ENCODE measurements at regions not wholly inside any gene's neighbourhood (a gene's known extent, or its start where the extent isn't known, plus 50 kb on each side); places are given as distances from the start of the nearest gene placed in this dataset.

DNA sequence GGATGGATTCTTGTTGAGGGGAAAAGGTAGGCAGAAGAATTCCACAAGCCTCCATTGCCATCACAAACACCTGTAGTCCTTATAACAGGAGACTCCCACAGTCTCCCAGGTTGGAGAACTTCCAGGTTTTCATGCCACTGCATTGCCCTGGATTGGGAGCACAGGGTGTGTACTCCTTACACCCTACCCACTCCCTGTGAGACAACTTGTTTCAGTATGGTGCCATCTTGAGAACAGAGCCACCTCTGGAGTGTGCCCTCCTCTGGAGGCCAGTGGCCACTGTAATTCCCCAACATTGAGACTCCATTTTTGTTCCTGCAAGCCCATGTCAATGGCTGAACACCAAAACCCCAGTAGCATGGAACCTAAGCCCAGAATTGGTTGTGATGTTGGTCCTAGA, 123.5 kb upstream of the LAMA2 start:
- no peak overlapping the region for H3K27ac ChIP-seq (ENCODE audit: low read depth, low read length)
- no peak for DNase-seq (ENCODE audit: low read depth, low spot score)
- CTCF ChIA-PET, result no interaction called here
- POLR2A ChIA-PET, result no interaction called here
- H3K27me3 ChIP-seq (ENCODE audit: control insufficient read depth, insufficient read depth, low read length), result no peaks in the 10 kb centered on the region
- H3K4me3 ChIP-seq (ENCODE audit: low read depth, low read length), result no peak overlapping the region
- H3K9me3 ChIP-seq (ENCODE audit: control insufficient read depth, insufficient read depth, low read length), result no peaks in the 10 kb centered on the region
- TF ChIP-seq, protein P1, sequence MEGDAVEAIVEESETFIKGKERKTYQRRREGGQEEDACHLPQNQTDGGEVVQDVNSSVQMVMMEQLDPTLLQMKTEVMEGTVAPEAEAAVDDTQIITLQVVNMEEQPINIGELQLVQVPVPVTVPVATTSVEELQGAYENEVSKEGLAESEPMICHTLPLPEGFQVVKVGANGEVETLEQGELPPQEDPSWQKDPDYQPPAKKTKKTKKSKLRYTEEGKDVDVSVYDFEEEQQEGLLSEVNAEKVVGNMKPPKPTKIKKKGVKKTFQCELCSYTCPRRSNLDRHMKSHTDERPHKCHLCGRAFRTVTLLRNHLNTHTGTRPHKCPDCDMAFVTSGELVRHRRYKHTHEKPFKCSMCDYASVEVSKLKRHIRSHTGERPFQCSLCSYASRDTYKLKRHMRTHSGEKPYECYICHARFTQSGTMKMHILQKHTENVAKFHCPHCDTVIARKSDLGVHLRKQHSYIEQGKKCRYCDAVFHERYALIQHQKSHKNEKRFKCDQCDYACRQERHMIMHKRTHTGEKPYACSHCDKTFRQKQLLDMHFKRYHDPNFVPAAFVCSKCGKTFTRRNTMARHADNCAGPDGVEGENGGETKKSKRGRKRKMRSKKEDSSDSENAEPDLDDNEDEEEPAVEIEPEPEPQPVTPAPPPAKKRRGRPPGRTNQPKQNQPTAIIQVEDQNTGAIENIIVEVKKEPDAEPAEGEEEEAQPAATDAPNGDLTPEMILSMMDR (IDR thresholded peaks at IDR 0.05; ENCODE audit: low read depth, low read length), result no peak

DNA sequence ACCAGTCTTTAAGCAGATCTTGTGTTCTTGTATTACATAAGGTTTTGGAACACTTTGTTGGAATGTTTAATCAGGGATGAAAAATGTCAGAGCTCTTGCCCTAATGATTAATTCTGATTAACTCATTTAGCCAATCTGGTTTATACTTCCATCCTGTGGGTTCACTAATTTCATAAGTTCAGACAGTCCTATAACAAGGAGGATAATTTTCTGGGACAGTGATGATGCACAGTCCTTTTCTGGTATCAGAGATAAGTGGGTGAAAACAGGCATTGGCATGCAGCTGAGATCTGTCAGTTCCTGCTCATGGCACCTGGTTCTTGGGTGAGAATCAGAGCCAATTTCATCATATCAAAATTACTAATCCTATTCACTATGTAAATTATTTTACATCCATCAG, 125.0 kb upstream of the LAMA2 start:
- TF ChIP-seq, protein P1 (IDR thresholded peaks at IDR 0.05; ENCODE audit: low read depth, low read length), result no peak
- no peak for DNase-seq (ENCODE audit: low read depth, low spot score)
- Histone ChIP-seq H3K27me3 (ENCODE audit: control insufficient read depth, insufficient read depth, low read length) (no peaks in the 10 kb centered on the region), H3K4me3 (ENCODE audit: low read depth, low read length) (no peak overlapping the region), H3K27ac (ENCODE audit: low read depth, low read length) (no peak overlapping the region), H3K9me3 (ENCODE audit: control insufficient read depth, insufficient read depth, low read length) (no peaks in the 10 kb centered on the region)
- ChIA-PET CTCF (no interaction called here), POLR2A (no interaction called here)

DNA sequence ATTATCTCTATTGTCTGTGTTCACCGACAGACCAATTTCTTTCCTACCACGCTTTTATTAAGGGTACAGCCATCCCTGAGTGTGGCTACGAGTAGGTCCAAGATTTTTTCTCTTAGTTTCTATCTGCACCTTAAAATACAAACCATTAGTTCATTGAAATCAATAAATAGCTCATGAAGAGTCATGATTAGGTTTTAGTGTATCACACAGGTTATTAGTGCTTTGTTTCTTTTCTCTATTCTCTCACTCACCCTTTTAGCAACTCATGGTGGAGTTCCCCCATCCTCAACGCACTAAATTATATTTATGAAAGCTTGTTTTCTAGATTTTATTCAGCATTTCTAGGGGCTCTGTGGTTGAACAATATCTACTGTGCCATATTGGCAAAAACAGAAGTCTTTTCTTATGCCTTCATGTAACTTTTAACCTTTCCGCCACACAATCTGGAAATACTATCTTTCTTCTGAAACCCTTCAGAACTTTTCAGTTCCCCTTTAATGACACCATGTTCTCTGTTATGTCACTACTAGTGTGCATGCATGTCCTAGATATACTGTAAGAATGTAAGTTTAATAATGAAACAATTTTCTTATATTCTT, 128.2 kb upstream of the LAMA2 start:
- POLR2A ChIA-PET, result no interaction called here
- no peaks in the 10 kb centered on the region for H3K9me3 ChIP-seq (ENCODE audit: control insufficient read depth, insufficient read depth, low read length)
- no peak for DNase-seq (ENCODE audit: low read depth, low spot score)
- H3K27me3 ChIP-seq (ENCODE audit: control insufficient read depth, insufficient read depth, low read length), result no peaks in the 10 kb centered on the region
- no peak overlapping the region for H3K27ac ChIP-seq (ENCODE audit: low read depth, low read length)
- TF ChIP-seq, protein P1 (IDR thresholded peaks at IDR 0.05; ENCODE audit: low read depth, low read length), result no peak
- no peak overlapping the region for H3K4me3 ChIP-seq (ENCODE audit: low read depth, low read length)
- CTCF ChIA-PET, result interaction anchor here (0.8 kb wide), 1 partner anchor 616 kb away, joined by 3 read pairs; no protein-coding TSS in a partner anchor

DNA sequence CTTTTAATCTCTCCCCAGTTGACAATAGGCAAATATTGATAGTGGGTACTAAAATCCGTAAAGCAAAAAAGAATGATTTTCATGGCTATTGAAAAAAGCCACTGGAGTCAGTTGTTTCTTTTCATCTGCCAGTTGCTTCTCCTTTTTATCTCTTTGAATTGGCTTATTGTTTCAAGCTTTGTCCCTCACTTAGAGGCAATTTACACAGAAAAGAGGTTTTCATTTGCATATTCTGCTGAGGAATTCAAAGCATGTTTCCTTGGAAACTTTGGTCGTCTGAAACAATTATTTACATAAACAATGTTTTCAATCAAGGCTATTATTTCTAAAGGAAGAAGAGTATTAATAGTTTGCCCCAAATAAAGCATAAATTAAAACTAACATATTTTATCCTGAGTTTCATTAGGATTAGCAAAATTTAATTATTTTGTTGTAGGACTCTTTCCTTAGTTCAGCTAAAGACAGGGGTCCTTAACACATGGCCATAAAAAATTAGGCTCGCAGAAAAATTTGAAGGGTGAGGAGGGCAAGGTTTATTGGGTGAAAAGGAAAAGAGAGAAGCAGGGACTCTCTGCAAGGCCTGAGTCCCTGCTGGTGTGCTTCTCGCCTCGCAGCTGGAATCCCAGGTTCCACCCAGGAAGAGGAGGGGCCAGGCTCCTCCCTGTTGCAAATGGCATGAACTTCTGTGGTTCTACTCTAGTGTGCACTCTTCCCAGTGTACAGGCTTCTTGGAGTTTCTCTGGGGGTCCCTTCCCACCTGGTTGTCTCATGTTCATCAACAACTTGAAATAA, 138.8 kb upstream of the LAMA2 start:
- Histone ChIP-seq H3K9me3 (ENCODE audit: control insufficient read depth, insufficient read depth, low read length) (peaks cover 2% of the 10 kb centered on the region; the same call in 1 of the 2 replicates), H3K27ac (ENCODE audit: low read depth, low read length) (no peak overlapping the region), H3K4me3 (ENCODE audit: low read depth, low read length) (no peak overlapping the region), H3K27me3 (ENCODE audit: control insufficient read depth, insufficient read depth, low read length) (no peaks in the 10 kb centered on the region)
- TF ChIP-seq, protein P1 (IDR thresholded peaks at IDR 0.05; ENCODE audit: low read depth, low read length), result no peak
- CTCF ChIA-PET, result interaction anchor here (1.4 kb wide), 1 partner anchor 13 kb away, joined by 6 read pairs; no protein-coding TSS in a partner anchor
- POLR2A ChIA-PET, result no interaction called here
- no peak for DNase-seq (ENCODE audit: low read depth, low spot score)

DNA sequence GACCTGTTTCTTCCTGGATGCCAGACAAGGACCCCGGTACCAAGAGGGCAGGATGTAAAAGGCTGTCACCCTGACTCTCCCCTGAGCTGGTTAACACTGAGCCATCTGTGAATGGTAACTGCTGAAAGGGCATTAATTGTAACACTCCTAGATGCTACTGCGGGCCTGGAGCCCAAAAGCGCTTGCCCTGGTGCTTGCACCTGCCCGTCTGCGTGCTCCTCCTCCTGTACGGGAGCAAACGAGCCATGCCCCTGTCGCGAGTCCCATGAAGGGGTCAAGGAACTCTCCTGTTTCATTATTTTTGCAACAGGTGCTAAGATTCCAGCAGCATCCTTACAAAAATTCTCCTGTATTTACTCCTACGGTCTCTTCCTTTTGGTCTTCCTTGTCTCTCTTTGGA, 140.0 kb upstream of the LAMA2 start:
- ChIA-PET CTCF (interaction anchor here (1.4 kb wide), 1 partner anchor 12 kb away, joined by 6 read pairs; no protein-coding TSS in a partner anchor), POLR2A (no interaction called here)
- Histone ChIP-seq H3K4me3 (ENCODE audit: low read depth, low read length) (no peak overlapping the region), H3K27ac (ENCODE audit: low read depth, low read length) (no peak overlapping the region), H3K9me3 (ENCODE audit: control insufficient read depth, insufficient read depth, low read length) (peaks cover 2% of the 10 kb centered on the region; the same call in 1 of the 2 replicates), H3K27me3 (ENCODE audit: control insufficient read depth, insufficient read depth, low read length) (no peaks in the 10 kb centered on the region)
- DNase-seq (ENCODE audit: low read depth, low spot score), result no peak
- TF ChIP-seq, protein P1 (IDR thresholded peaks at IDR 0.05; ENCODE audit: low read depth, low read length), result no peak

Measured in AG04450 (cell line).